Gastrocnemius medialis (tissue), 4 donors: ENCODE measurements at regions not wholly inside any gene's neighbourhood (a gene's known extent, or its start where the extent isn't known, plus 50 kb on each side); places are given as distances from the start of the nearest gene placed in this dataset.

Experiments
- CTCF ChIP-seq, 5 experiments: fragments of 450-650 bp in 3 of 5; fragments of 200-600 bp in 2 of 5; sonication (generic) in 2 of 5; IDR thresholded peaks in 4 of 5; conservative IDR thresholded peaks in 1 of 5; 1 replicate in 4 of 5; 2 replicates in 1 of 5; pipeline ENCODE4 v1.5.1; 2016 to 2019; ENCODE audit warnings: antibody characterized with exemption in 5 of 5, mild to moderate bottlenecking in 3 of 5, moderate library complexity in 3 of 5
- POLR2A ChIP-seq, 2 donors: fragments of 450-650 bp; IDR thresholded peaks; one replicate each; pipeline ENCODE4 v1.6.1; 2017; ENCODE audit warnings: antibody characterized with exemption in 2 of 2, mild to moderate bottlenecking in 2 of 2, moderate library complexity in 2 of 2

- TF ChIP-seq POLR2A (IDR thresholded peaks at IDR 0.05): no peak
- no peak for TF ChIP-seq CTCF (IDR thresholded peaks at IDR 0.05 in 4 of 5, conservative IDR thresholded peaks at IDR 0.05 in 1 of 5)
Observed at GRCh38 chr12:12018454-12018853, 52.3 kb upstream of the BCL2L14 start.
